ENCODE measurements at regions not wholly inside any gene's neighbourhood (a gene's known extent, or its start where the extent isn't known, plus 50 kb on each side); places are given as distances from the start of the nearest gene placed in this dataset.
"Not testable (repeated sequence)": the region's sequence is repeated elsewhere in the genome, so short reads cannot be mapped to it uniquely, and the experiment has no call there.

GRCh38 chr6:170044836-170045562, 245.9 kb downstream of the DLL1 start:
- DNase-seq (ENCODE audit: low read depth) = no peak

- no peak for DNase-seq (ENCODE audit: low read depth)
Measured at GRCh38 chr6:170043881-170044790, 246.7 kb downstream of the DLL1 start.

- no peak for DNase-seq (ENCODE audit: low read depth)
Measured at GRCh38 chr6:170043150-170043819, 247.6 kb downstream of the DLL1 start.

- no peak for DNase-seq (ENCODE audit: low read depth)
Measured at GRCh38 chr6:170042596-170043118, 248.2 kb downstream of the DLL1 start.

- DNase-seq (ENCODE audit: low read depth) = no peak
Measured at GRCh38 chr6:170042123-170042522, 248.8 kb downstream of the DLL1 start.

GRCh38 chr6:170041526-170041925, 249.4 kb downstream of the DLL1 start:
- DNase-seq (ENCODE audit: low read depth) = no peak

- no peak for DNase-seq (ENCODE audit: low read depth)
Measured at GRCh38 chr6:170040906-170041305, 250.0 kb downstream of the DLL1 start.

GRCh38 chr6:170040115-170040500, 250.8 kb downstream of the DLL1 start:
- no peak for DNase-seq (ENCODE audit: low read depth)

- DNase-seq (ENCODE audit: low read depth) = no peak
Measured at GRCh38 chr6:170039156-170040114, 251.4 kb downstream of the DLL1 start.

GRCh38 chr6:170038708-170039107, 252.2 kb downstream of the DLL1 start:
- DNase-seq (ENCODE audit: low read depth) = no peak

- DNase-seq (ENCODE audit: low read depth) = no peak
Measured at GRCh38 chr6:170038251-170038650, 252.6 kb downstream of the DLL1 start.

GRCh38 chr6:170037541-170038250, 253.2 kb downstream of the DLL1 start:
- DNase-seq (ENCODE audit: low read depth) = no peak

- DNase-seq (ENCODE audit: low read depth) = no peak
Measured at GRCh38 chr6:170036916-170037315, 254.0 kb downstream of the DLL1 start.

- DNase-seq (ENCODE audit: low read depth) = not testable (repeated sequence)
Measured at GRCh38 chr6:170036367-170036766, 254.5 kb downstream of the DLL1 start.

GRCh38 chr6:170035901-170036304, 255.0 kb downstream of the DLL1 start:
- no peak for DNase-seq (ENCODE audit: low read depth)

GRCh38 chr6:170035044-170035443, 255.8 kb downstream of the DLL1 start:
- no peak for DNase-seq (ENCODE audit: low read depth)

GRCh38 chr6:170034294-170034693, 256.6 kb downstream of the DLL1 start:
- no peak for DNase-seq (ENCODE audit: low read depth)

GRCh38 chr6:170033666-170034065, 257.2 kb downstream of the DLL1 start:
- DNase-seq (ENCODE audit: low read depth) = no peak

- DNase-seq (ENCODE audit: low read depth) = no peak
Measured at GRCh38 chr6:170032706-170033309, 258.1 kb downstream of the DLL1 start.

GRCh38 chr6:170032197-170032596, 258.7 kb downstream of the DLL1 start:
- DNase-seq (ENCODE audit: low read depth) = no peak
